ENCODE measurements at regions not wholly inside any gene's neighbourhood (a gene's known extent, or its start where the extent isn't known, plus 50 kb on each side); places are given as distances from the start of the nearest gene placed in this dataset.

GRCh38 chr11:130634186-130634585 is 185.7 kb downstream of the ADAMTS15 start:
- TF ChIP-seq POLR2AphosphoS5 (IDR thresholded peaks at IDR 0.05; ENCODE audit: low read depth, low read length) (no peak), REST (IDR thresholded peaks at IDR 0.05; ENCODE audit: insufficient read depth in 1 of 2, low read depth in 2 of 2, low read length in 1 of 2) (no peak)
- TF ChIP-seq, protein P1, sequence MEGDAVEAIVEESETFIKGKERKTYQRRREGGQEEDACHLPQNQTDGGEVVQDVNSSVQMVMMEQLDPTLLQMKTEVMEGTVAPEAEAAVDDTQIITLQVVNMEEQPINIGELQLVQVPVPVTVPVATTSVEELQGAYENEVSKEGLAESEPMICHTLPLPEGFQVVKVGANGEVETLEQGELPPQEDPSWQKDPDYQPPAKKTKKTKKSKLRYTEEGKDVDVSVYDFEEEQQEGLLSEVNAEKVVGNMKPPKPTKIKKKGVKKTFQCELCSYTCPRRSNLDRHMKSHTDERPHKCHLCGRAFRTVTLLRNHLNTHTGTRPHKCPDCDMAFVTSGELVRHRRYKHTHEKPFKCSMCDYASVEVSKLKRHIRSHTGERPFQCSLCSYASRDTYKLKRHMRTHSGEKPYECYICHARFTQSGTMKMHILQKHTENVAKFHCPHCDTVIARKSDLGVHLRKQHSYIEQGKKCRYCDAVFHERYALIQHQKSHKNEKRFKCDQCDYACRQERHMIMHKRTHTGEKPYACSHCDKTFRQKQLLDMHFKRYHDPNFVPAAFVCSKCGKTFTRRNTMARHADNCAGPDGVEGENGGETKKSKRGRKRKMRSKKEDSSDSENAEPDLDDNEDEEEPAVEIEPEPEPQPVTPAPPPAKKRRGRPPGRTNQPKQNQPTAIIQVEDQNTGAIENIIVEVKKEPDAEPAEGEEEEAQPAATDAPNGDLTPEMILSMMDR (IDR thresholded peaks at IDR 0.05), result no peak

Data from Panc1 (cell line).